ENCODE measurements at regions not wholly inside any gene's neighbourhood (a gene's known extent, or its start where the extent isn't known, plus 50 kb on each side); places are given as distances from the start of the nearest gene placed in this dataset.
"Not testable (repeated sequence)": the region's sequence is repeated elsewhere in the genome, so short reads cannot be mapped to it uniquely, and the experiment has no call there.

DNA sequence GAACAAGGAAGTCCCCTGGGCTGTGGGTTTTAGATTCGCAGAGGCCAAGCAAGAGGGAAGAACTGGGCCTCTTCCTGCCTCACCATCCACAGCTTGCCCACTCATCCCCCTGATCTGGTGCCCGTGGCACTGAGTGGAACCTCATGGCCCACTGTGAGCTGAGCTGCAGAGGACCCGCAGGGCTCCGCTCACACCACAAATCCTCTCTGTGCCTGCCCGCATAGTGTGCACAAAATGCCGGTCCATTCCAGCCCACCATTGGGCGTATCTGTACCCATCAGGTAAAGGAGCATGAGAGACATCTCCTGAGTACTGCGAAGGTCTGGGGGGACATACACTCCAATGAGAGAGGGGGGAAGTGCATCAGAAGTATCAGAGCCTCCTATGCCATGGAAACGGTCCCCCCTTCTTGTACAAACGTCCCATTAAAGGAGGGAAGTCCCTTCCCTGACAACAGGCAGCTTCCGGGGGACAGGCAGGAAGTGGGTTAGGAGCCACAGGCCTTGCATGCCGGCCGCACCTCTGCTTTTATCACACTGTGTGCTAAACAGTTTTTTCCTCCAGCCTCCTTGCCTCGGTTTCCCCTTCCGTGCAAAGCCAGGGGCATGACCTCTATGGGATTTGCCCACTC lies 309.4 kb upstream of the DIO3 start:
- no peak for DNase-seq

DNA sequence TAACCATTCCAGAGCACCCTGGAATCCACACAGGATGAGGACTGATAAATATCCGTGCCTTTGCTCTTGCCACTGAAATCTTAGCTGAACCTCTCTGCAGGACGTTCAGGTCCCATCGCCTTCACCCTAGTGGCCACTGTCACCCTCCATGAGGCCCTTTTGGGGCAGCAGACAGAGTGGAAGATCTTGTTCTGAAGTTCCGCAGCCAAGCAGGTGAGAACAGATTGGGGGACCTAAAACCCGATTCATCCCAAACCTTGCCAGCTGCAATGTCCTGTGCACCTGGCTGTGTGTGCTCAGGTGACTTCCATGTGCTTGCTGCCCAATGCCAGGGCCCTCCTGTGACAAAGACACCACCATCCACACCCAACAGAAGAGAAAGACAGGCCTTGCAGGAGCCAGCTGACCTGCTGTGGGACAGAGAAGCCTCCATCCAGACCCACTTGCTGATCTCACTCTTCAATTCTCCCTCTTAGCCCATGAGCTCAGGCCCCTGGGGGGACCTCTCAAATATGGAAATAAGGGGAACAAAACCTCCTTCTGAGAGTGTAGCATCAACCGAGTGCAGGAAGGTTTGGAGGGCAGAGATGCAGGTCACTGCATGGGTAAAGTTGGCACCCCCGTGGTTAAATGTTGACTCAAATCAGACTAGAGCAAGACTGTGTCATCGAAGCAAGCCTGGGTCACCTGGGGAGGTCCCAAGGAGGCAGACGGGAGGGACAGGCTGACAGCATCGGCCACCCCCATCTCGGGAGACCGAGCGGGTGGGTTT lies 308.7 kb upstream of the DIO3 start:
- DNase-seq, result no peak

DNA sequence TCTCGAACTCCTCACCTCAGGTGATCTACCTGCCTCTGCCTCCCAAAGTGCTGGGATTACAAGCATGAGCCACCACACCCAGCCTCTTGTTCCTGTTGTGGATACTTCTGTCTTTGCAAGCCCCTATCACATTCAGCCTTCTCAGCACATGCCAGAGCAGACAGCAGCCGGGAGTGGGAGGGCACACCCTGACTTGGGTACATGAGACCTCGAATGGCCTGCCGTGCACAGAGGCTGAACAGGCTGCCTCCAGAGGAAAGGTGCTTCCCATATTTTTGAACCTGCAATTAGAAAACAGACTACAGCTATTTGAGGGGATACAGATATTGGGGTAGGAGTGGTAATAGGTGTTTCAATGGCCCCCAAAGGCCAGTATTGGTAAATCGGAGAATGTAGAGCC lies 307.3 kb upstream of the DIO3 start:
- no peak for DNase-seq

DNA sequence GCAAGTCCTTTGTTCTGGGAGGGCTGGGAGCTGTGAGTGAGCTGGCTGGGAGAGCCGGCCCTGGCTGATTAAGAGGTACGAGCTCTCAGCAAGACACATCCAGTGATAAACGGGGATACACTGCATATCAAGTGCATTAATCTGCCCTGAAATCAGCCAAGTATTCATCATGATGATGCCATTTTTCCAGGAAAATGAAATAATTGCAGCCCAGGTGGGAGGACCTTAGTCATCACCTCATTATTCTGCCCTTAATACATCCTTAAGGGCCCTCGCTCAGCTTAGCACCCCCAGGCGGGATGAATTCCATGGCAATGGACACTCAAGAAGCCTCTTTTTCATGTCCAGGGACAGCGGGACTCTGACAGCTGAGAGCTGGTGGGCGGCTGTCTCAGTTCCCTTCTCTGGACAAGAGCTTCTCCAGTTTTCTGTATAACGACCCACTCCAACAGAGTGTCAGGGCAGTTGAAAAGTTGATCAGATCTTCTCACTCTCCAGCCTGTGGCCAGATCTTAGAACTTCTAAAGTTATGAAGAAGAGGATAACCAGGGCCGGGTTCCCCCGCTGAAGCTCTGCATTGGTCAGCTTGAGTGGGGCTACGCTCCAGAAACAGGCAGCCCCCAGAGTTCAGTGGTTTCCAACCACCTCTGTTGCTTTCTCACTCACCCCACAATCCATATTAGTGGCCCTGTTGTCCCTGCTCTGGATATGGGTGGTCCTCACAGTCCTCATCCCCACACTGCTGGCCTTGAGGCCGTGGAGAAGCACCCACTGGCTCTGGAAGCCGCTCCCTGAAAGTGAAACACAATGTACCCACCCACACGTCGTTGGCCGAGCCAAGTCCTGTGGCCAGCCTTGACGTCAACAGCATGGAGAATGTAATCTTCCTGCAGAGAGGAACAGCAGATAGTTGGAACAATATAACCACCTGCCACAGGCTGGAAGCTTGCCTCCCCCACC lies 306.2 kb upstream of the DIO3 start:
- DNase-seq, result no peak

DNA sequence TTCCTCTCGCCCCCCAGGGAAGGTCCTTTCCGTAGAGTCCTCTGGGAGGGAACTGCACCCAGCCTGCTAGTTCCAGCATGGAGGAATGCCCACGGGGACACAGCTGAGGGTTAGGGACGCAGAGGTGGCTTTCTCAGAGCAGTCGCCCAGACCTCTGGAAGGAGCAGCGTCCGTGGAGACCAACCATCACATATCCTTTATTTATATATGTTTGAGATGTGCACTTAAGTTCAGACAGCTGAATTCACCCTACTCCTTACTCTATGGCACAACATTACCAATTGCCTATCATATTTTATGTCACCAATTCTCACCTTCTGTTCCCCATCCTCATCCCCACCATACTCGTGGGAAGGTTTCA lies 305.6 kb upstream of the DIO3 start:
- DNase-seq, result no peak

DNA sequence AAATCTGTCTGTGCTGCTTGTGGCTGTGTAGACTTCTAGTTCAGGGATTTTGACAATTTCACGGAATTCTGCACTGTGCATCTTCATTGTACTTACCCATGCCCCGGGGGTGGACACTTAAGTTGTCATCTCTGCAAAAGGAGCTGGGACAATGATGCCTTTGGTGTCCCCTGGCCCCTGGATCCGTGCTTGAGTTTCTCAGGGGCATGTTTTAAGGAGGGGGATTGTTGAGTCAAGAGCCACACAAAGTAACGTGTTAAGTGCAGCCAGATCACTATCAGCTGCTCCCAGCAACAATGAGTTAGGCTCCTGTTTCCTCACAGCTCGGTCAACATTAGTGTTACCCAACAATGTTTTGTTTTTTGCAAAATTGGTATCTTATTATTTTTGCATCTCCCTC lies 305.0 kb upstream of the DIO3 start:
- DNase-seq, result no peak

DNA sequence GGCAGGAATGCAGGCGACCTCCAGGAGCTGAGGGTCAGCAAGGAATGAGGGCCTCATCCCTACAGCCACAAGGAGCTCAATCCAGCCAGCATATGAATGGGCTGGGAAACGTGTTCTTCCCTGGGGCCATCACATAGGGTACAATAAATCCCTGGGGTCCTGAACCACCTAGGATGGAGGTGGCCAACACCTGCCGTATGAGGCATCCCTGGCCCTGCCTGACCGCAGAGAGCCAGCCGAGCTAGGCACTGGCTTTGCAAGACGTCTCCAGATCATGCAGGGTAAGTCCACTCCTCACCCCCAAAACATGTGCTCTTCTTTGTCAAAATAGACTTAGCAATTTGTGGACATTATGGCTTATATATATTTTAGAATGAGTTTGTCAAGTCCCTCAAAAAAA lies 303.7 kb upstream of the DIO3 start:
- no peak for DNase-seq

DNA sequence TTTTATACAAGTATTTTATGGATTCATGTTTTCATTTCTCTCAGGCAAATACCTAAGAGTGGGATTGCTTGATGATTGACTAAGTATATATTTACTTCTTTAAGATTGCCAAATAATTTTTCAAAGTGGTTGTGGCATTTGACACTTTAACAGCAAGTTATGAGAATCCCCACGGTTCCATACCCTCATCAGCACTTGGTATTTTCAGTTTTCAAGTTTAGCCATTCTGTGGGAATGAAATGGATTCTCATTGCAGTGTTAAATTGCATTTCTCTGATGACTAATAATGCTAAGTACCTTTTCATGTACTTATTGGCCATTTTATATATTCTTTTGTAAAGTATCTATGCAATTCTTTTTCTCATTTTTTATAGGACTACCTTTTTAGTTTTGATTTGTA lies 301.5 kb upstream of the DIO3 start:
- DNase-seq, result no peak

DNA sequence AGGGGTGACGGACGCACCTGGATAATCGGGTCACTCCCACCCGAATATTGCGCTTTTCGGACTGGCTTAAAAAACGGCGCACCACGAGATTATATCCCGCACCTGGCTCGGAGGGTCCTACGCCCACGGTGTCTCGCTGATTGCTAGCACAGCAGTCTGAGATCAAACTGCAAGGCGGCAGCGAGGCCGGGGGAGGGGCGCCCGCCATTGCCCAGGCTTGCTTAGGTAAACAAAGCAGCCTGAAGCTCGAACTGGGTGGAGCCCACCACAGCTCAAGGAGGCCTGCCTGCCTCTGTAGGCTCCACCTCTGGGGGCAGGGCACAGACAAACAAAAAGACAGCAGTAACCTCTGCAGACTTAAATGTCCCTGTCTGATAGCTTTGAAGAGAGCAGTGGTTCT lies 294.9 kb upstream of the DIO3 start:
- DNase-seq, result not testable (repeated sequence)

DNA sequence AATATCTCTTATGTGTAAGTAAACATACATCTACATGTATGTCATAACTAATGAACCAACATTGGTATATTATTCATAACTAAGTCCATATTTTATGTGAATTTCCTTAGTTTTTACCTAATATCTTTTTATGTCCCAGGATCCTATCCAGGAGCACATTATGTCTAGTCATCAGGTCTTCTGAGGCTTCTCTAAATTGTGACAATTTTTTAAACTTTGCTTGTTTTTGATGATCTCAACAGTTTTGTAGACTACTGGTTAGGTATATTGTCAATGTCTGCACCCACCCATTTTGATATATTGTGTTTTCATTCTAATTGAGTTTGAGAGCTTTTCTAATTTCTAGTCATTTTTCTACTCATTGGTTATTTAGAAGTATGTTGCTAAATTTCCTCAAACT lies 288.2 kb upstream of the DIO3 start:
- DNase-seq, result no peak

DNA sequence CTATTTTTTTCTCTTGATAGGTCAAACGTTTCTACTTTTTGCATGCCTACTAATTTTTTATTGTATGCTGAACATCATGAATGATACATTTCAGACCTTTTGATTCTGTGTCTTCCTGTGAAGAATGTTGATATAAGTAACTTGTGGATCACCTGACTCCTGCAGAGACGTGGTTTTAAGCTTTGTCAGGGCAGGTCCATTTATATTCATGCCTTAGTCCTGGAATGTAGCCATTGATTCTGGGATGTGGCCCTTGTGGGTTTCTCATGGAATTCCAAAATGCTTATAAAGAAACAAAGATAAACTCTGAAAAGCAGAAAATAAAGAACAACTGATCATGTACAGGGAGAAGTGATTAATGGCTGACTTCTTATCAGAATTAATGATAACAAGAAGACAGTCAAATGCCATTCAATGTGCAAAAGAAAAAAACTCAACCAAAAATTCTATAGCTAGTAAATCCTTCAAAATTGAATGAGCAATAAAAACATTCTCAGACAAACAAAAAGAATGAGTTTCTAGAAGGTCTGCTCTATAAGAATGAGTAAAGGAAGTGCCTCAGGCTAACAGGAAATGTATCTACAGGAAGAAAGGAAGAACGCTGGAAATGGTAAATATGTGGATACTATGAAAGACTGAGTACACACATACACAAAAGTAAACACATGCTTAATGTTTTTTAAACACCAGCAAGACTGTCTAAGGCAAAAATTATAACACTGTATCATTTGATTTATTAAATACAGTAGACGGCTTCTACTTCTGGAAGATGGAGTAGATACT lies 284.8 kb upstream of the DIO3 start:
- DNase-seq, result no peak

DNA sequence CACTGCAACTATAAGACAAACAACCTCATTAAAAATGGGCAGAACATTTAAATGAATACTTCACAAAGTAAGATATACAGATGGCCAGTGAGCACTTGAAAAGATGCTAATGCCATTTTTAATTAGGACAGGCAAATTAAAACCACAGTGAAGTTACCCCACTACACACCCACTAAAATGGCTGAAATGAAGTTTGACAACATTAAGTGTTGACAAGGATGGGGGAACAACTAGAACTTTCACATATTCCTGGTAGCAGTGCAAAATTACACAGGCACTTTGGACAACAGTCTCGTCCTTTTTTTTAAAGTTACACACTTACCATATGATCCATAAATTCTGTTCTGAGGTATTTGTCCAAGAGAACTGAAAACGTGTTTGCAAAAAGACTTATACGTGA lies 278.9 kb upstream of the DIO3 start:
- DNase-seq, result no peak

DNA sequence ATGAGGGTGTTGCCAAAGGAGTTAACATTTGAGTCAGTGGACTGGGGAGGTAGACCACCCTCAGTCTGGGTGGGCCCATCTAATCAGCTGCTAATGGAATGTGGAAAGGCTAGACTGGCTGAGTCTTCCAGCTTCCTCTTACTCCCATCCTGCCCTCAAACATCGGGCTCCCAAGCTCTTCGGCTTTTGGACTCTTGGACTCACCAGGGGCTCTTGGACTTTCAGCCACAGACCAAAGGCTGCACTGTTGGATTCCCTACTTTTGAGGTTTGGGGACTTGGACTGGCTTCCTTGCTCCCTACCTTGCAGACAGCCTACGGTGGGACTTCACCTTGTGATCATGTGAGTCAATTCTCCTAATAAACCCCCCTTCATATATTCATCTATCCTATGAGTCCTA lies 276.6 kb upstream of the DIO3 start:
- no peak for DNase-seq

DNA sequence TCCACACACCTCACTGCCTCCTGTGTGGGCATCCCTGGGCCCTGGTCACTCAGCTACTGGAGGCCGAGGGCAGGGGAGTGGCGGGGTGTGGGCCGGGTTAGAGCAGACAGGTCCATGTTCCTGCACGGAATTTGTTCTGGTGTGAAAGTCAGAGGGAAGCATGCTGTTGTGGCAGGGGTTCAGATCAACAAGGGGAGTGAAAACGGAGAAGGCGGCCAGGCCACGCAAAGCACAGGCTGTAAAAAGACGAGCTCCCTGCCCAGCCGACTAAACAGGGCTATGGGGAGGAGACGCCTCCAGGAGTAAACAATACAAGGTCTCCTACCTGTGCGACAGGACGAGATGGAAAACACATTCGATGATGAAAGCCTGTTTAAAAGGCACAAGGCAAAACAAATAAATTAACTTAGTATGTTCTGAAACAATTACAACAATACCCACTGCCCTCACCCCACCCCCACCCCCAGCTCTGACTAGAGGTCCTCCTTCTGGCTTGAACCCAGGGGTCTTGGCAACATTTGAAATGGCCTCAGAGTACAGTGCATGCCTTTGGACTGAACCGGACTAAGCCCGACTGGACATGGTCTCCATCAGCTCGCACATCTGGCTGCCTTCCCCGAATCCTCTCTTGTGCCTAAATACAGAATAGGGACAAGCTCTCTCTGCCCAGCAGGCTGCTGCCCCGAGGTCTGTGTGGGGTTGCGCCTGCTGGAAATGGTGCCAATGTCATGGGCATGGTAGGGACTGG lies 274.9 kb upstream of the DIO3 start:
- DNase-seq, result no peak

DNA sequence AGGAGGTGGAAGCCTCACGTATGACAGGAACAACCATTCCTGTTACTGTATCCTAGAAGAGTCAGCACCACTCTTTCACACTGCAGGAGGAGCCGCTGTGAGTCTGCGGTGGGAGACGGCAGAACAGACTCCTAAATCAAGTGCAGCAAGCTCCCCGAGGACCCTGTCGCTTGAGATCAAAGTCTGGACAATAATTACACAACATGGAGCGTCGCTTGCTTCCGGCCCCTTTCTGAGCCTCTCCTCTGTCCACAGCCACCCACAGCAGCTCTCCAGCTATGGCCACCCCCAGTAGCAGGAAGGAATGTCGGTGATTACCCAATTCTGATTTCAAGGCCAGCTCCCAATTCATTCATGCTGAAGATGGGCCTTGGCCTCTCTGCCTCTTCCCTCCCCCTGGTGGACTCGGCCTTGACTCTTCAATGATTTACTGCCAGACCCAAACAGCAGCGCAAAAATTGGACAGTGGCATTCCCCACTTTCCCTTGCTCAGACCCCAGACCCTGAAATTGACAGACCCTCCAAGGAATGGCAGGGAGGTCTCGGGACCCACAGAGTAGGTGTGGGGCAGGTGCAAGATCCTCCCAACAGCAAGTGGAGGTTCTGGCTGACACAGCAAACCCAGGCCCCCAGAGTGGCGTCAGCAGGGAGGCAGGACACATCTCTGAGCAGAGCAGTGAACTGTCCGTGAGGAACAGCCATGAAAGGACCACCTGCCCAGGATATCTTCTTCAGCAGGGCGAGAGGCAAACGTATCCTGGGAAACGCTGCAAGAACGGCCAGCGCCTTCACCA lies 272.7 kb upstream of the DIO3 start:
- no peak for DNase-seq

DNA sequence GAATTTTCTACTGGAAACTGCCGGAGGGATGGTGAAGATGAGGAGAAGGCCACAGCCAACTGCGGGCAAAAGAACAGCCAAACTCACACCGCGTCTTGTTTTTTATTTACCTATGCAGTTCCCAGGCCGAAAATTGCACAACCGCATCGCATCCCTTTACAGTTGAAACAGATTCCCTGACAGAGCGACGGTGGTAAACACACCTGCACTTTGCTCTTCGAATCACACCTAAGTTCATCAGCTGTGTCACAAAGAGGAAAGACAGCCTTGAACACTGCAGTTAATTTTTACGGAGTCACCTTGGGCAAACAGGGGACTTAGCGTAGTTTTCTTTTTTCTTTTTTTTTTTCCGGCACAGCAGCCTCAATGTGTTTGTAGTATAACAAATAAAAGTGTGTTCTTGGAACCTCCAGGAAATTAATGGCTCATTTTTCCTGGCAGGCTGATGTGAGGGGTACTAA lies 272.0 kb upstream of the DIO3 start:
- DNase-seq, result no peak

DNA sequence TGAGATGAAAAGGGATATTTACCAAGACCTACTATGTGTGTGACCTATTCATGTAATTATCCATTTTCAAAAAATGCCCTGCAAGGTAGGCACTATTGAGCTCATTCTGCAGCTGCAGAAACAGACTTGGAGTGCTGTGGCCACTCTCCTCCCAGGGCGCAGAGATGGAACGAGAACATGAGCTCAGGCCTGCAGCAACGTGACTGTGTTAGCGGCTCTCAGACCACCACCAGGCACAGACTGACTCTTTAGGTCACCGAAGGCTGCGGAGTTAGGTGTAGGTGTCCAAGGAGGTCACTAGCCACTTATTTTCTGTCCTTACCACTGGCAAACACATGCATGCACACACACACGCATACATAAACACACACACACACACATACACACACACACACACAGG lies 271.4 kb upstream of the DIO3 start:
- DNase-seq, result no peak

DNA sequence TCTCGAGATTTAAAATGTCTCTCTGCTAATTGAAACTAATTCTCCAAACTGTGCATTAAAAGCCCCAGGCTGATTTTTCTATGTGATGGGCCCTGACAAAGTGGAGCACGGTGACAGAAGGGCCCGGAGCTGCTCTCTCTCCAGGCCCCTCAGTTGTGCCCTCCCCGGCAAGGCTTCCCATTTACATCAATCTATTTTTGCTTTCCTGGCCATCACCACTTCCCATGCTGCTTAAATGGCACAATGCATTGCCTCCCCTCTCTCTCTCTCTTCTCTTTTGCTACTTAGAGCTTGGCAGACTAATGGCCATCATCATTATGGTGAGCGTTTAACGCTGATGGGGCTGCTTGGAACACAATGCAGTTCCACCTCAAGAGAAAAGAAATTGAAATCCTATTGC lies 270.7 kb upstream of the DIO3 start:
- DNase-seq, result no peak

DNA sequence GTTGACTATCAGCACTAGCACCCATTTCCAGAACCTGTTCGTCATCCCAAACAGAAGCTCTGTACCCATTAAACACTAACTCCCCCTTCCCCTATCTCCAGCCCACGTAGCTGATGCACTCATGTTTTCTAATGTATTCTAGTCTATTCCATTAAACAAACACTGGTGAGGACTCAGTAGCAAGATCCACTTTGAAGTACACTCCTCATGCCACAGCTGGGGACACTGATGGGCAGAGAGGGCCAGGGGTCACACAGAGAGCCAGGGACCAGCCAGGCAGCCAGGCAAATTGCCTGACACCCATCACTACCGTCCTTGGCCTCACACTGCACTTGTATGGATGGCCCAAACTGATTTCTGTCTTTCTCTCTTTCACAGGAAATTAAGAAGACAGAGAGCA lies 269.9 kb upstream of the DIO3 start:
- DNase-seq, result no peak

DNA sequence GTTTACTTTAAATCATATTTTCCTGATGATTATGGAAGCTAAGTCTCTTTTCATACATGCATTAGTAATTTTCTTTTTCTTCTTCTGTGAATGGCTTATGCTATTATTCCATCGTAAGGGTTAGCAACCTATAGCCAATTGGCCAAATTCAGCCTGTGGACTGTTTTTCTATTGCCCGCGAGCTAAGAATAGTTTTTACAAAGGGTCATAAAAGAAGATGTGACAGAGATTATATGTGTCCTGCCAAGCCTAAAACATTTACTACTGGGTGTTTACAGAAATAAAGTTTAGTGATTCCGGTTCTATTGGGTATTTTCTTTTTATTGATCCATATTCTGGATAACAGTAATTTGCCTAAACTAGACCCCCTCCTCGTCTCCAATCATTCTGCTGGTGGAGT lies 268.8 kb upstream of the DIO3 start:
- DNase-seq, result no peak

DNA sequence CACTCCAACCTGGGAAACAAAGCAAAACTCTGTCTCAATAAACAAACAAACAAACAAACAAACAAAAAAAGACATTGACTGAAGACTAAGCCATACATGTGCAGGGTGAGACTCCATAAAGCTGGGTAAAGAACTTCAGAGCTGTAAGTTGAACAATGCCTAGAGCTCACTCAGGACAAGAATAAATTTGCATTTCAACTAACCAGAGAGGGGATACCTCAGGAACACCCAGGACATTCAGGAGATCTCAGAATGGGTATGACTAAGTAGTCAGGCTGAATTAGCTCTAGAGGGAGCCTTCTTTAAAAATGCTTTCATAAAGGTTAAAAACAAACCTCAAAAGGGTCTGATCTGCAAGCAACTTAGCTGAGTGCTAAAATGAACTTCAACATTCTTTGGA lies 267.7 kb upstream of the DIO3 start:
- no peak for DNase-seq
